ENCODE measurements at regions not wholly inside any gene's neighbourhood (a gene's known extent, or its start where the extent isn't known, plus 50 kb on each side); places are given as distances from the start of the nearest gene placed in this dataset.

DNA sequence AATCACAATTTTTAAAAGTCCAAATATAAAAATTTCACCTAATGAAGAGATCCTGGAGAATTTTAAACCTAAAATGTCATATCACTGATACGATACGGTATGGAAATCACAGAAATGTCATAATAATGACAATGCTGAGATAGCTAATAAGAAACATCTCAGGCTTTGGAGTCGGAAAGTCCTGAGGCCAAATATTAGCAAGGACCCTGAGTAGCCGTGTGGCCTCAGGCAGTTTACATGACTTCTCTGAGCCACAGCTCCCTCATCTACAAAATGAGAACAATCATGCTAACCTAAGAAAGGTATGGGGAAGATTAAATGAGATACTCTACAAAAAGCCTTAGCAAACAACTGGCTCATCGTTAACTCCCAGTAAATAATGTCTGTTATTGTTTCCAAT is 100.9 kb upstream of the NEBL start:
- 97 to 100% methylated on average over 2 to 5 of the region's 5 CpGs for WGBS, 2 experiments (ENCODE audit: insufficient coverage in 1 of 2, insufficient read length in 1 of 2)
- Mint-ChIP-seq H3K27me3 (ENCODE audit: insufficient read depth) (no peaks in the 10 kb centered on the region), H3K4me1 (peaks cover 57% of the 10 kb centered on the region), H3K9me3 (no peaks in the 10 kb centered on the region), H3K36me3 (ENCODE audit: low read depth) (peaks cover 3% of the 10 kb centered on the region), H3K27ac (no peak overlapping the region), H3K4me3 (no peak overlapping the region)
- DNase-seq, result no peak
- no peaks in the 10 kb centered on the region for H3K36me3 ChIP-seq (ENCODE audit: control insufficient read depth, insufficient read depth, low read length)
- H3K4me1 ChIP-seq (ENCODE audit: control insufficient read depth, insufficient read depth, low read length), result peaks cover 25% of the 10 kb centered on the region
- TF ChIP-seq CTCF (conservative IDR thresholded peaks at IDR 0.05), result no peak
- no peak overlapping the region for H3K27ac ChIP-seq (ENCODE audit: low read depth, low read length)
- no peaks in the 10 kb centered on the region for H3K9me3 ChIP-seq (ENCODE audit: control insufficient read depth, low read length)
- H3K27me3 ChIP-seq (ENCODE audit: control insufficient read depth, insufficient read depth, low read length, poor library complexity, severe bottlenecking), result no peaks in the 10 kb centered on the region
- H3K9ac ChIP-seq (ENCODE audit: extremely low read depth, low read length, poor library complexity, severe bottlenecking), result no peak overlapping the region
- H3K4me3 ChIP-seq (ENCODE audit: low read length), result no peak overlapping the region

GRCh38 chr10:20995123-20995987 is 98.2 kb upstream of the NEBL start:
- H3K9ac ChIP-seq (ENCODE audit: extremely low read depth, low read length, poor library complexity, severe bottlenecking), result no peak overlapping the region
- no peak for TF ChIP-seq CTCF (conservative IDR thresholded peaks at IDR 0.05)
- no peak overlapping the region for H3K4me3 ChIP-seq (ENCODE audit: low read length)

GRCh38 chr10:20993830-20994527 is 96.9 kb upstream of the NEBL start:
- no peak overlapping the region for H3K4me3 Mint-ChIP-seq
- Histone ChIP-seq H3K36me3 (ENCODE audit: control insufficient read depth, insufficient read depth, low read length) (no peaks in the 10 kb centered on the region), H3K4me1 (ENCODE audit: control insufficient read depth, insufficient read depth, low read length) (peaks cover 23% of the 10 kb centered on the region), H3K9ac (ENCODE audit: extremely low read depth, low read length, poor library complexity, severe bottlenecking) (no peak overlapping the region), H3K27ac (ENCODE audit: low read depth, low read length) (peak overlapping the region; percentile 88), H3K4me3 (ENCODE audit: low read length) (no peak overlapping the region), H3K27me3 (ENCODE audit: control insufficient read depth, insufficient read depth, low read length, poor library complexity, severe bottlenecking) (no peaks in the 10 kb centered on the region), H3K9me3 (ENCODE audit: control insufficient read depth, low read length) (no peaks in the 10 kb centered on the region)
- no peak for TF ChIP-seq CTCF (conservative IDR thresholded peaks at IDR 0.05)
- H3K9me3 Mint-ChIP-seq, result peaks cover 5% of the 10 kb centered on the region
- peaks cover 7% of the 10 kb centered on the region for H3K36me3 Mint-ChIP-seq (ENCODE audit: low read depth)
- H3K27ac Mint-ChIP-seq, result no peak overlapping the region
- peaks cover 48% of the 10 kb centered on the region for H3K4me1 Mint-ChIP-seq
- 95 to 97% methylated on average over 4 to 7 of the region's 7 CpGs for WGBS, 2 experiments (ENCODE audit: insufficient coverage in 1 of 2, insufficient read length in 1 of 2)
- H3K27me3 Mint-ChIP-seq (ENCODE audit: insufficient read depth), result no peaks in the 10 kb centered on the region
- no peak for DNase-seq

More at GRCh38 chr10:20995123-20995987, 98.2 kb upstream of the NEBL start:
- H3K27me3 ChIP-seq (ENCODE audit: control insufficient read depth, insufficient read depth, low read length, poor library complexity, severe bottlenecking), result no peaks in the 10 kb centered on the region
- H3K27ac ChIP-seq (ENCODE audit: low read depth, low read length), result peak overlapping the region; percentile 88
- peaks cover 22% of the 10 kb centered on the region for H3K4me1 ChIP-seq (ENCODE audit: control insufficient read depth, insufficient read depth, low read length)
- Mint-ChIP-seq H3K36me3 (ENCODE audit: low read depth) (peaks cover 7% of the 10 kb centered on the region), H3K27ac (peak overlapping the region; percentile 59), H3K4me3 (no peak overlapping the region), H3K4me1 (peaks cover 46% of the 10 kb centered on the region), H3K27me3 (ENCODE audit: insufficient read depth) (no peaks in the 10 kb centered on the region), H3K9me3 (peaks cover 5% of the 10 kb centered on the region)
- no peak for DNase-seq
- 67 to 88% methylated on average over 14 of the region's 14 CpGs for WGBS, 2 experiments (ENCODE audit: insufficient coverage in 1 of 2, insufficient read length in 1 of 2)
- H3K9me3 ChIP-seq (ENCODE audit: control insufficient read depth, low read length), result no peaks in the 10 kb centered on the region
- H3K36me3 ChIP-seq (ENCODE audit: control insufficient read depth, insufficient read depth, low read length), result no peaks in the 10 kb centered on the region

All from endodermal cell (in vitro differentiated cells).